ENCODE measurements at regions not wholly inside any gene's neighbourhood (a gene's known extent, or its start where the extent isn't known, plus 50 kb on each side); places are given as distances from the start of the nearest gene placed in this dataset.
"Not testable (repeated sequence)": the region's sequence is repeated elsewhere in the genome, so short reads cannot be mapped to it uniquely, and the experiment has no call there.

DNA sequence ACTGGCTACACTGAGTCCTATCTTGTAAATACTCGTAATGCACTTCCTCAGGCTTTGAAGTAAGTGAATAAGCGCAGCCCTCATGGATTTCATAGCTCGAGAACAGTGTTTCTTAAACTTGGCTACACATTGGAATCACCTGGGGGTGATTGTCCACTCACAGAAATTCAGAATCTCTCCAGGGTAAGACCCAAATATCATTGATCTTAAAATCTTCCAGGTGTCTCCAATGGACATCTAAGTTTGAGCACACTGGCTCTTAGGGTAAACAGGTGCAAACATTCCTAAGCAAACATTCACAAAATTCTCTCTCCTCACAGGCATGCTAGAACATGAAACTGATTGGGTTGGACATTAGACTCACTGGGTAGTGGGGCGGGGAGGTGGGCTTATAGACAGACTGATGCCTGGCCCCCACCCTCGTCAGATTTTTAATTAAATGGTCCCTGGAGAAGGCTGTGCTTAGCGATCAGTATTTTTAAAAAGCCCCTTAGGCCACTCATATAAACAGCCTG, 279.7 kb upstream of the TBL1XR1 start:
- DNase-seq (ENCODE audit: low spot score): no peak

DNA sequence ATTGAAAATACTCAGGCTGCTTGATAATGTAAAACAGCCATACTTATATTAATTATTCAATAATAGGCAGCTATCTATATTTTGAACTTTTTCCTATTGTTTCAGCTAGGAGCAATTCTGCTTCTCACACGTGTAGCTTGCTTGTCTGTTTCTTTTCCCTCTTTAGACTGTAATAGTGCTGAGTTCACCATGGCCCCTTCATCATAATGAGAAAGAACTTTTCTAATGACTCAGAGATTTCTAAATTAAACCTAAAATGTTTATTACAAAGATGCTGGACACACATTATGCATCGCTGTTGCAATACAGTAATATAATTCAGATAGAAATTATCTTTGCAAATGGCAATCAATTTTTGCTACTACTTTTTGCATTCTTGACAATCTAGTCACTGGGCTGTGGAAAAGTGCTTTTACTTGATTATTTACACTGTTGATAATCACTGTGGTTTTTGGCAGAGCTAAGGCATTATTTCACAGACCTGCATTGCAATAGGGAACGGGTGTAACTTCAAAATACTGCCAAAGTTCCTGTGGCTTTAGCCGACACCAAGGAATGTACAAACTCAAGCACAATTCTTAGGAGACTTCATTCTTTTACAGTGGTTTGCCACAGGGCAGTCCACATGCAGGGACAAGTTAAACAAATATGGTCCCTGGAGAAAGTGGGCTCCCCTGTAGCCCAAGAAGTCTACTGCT, 281.0 kb upstream of the TBL1XR1 start:
- DNase-seq (ENCODE audit: low spot score): peak; percentile 63

DNA sequence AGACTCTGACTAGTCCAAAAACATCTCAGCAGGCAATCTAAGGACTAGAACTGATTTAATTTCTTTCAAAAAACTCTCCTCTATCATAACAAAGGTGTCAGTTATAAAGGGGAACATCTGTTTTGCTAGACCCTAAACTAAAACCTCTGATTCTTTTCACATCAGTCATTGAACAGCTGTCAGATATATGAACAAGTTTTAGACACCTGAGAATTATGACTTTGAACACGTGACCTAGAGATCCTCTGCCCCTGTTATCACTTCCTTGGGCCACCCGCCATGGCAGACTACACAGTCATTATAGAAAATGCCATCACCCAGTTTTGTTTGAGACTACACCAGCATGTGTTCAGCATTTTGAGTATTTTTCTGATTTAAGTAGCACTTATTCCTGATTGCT, 282.3 kb upstream of the TBL1XR1 start:
- DNase-seq (ENCODE audit: low spot score): no peak

DNA sequence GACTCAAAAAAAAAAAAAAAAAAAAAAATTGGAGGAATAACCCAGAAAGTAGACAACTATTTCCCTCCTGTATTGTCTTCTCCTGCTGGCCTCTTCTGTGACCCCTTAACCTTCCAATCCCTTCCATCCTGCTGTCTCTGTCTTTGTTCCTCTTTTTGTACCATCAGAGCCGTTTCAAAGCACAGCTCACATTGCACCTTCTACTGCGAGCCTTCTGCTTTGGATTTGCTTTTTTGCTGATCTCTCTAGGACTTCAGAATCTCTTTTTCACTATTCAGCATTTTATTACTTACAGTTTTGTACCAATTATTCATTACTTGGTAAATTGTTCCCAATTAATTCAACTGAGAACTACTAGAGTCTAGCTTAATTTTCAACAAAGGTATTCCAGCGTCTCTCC, 284.0 kb upstream of the TBL1XR1 start:
- no peak for DNase-seq (ENCODE audit: low spot score)

DNA sequence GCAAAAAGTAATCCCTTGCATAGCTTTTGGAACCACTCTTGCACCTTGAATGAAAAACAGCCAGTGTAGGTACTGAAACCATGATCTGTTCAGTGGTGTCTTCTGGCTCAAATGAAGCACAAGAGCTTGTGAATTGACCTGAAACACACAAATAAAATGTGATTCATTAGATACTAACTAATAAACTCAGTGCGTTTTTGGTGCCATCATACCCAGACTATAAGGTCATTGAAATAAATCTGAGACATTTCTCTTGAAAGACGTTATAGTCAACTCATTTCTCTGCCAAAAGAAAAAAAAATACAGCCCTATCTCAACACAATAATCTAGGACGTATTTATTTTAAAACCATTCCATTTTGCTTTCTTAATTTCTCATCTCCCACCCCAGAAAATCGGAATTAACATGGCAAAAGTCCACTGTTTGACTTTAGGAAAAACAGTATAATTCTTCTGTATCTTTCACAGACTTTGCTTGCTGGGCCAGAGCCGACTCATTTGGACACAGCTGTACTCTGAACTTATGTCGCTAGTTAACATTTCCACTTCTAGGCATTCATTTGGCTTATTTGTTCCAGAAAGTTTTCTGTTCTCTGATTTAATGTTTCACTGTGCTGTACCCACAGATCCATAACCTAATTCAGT, 284.9 kb upstream of the TBL1XR1 start:
- DNase-seq (ENCODE audit: low spot score): no peak

DNA sequence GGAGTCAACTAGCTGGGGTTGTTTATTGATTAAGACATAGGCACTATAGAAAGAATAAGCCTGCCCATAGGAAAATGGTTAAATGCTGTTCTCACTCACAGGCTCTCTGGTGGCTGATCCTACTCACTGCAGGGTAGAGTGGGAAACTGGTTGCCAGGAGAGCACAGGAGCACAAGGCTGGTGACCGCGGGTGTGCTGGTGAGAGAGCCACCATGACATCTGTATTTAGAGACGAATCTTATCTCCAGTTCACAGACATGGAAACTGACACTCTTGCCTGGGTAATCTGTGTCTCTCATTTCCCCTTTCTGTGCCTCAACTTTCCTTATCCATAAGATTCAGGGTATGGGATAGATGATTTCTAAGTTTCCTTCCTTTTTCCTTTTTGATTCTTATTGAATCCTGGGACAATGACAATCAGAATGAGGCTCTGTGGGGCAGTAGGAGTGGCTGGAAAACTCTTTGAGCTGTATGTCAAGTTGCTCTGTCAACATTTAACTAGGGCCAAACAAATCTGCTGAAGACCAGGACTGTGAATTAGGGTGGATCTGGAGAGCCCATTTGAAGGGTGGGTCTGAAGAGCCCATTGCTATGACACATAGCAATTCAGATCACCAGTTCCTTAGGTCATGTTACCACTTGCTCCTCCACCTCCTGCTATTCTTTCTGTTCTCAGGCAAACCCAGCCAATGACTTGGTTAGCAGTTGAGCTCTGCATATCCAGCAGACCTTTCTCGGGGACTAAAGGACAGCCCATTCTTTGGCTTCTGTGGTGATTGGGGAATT, 286.1 kb upstream of the TBL1XR1 start:
- no peak for DNase-seq (ENCODE audit: low spot score)

DNA sequence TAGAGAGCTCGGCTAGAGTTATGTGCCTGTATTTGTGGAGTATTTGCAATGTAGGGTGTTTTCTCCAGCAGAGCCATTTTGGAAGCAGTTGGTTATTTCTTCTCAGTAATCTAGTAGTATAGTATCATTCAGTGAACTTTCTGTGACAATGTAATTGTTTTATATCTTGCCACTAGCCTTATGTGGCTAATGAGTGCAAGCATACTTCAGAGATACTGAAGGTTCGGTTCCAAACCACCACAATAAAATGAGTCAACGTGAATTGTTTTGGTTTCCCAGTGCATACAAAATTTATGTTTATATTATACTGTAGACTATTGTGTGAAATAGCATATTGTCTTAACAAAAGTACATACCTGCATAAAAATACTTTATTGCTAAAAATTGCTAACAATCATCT, 286.9 kb upstream of the TBL1XR1 start:
- DNase-seq (ENCODE audit: low spot score): no peak

DNA sequence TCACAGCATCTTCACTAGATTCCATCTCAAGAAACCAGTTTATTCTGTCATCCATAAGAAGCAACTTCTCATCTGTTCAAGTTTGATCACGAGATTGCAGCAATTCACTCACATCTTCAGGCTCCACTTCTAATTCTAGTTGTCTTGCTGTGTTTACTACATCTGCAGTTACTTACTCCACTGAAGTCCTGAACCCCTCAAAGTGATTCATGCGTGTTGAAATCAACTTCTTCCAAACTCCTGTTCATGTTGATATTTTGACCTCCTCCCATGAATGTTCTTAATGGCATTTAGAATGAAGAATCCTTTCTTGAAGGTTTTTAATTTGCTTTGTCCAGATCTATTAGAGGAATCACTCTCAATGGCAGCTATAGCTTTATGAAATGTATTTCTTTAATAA, 287.6 kb upstream of the TBL1XR1 start:
- DNase-seq (ENCODE audit: low spot score): no peak

DNA sequence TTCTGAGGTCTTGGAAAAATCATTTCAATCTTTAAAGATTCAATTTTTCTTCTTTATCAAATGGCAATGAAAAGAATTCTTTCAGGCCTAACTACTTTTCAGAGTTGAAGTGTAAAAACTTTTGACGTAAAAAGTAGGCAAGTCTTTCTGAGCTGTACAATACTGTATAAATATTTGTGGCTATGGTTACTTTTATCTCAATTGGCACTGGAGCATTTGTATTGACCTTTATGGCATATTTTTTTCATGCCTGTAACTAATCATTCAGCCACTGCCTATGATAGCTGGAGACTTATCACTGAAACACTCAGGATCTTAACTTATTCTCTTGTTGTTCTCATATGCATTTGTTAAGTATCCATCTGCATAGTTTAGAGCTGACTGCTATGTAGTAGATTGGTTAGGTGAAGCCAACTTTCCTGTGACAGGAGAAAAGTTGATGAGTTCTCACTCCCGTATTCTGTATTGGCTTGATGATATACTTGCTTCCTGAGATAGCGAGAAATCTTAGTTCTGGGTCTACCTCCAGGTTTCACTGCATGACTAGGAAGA, 290.4 kb upstream of the TBL1XR1 start:
- no peak for DNase-seq (ENCODE audit: low spot score)

DNA sequence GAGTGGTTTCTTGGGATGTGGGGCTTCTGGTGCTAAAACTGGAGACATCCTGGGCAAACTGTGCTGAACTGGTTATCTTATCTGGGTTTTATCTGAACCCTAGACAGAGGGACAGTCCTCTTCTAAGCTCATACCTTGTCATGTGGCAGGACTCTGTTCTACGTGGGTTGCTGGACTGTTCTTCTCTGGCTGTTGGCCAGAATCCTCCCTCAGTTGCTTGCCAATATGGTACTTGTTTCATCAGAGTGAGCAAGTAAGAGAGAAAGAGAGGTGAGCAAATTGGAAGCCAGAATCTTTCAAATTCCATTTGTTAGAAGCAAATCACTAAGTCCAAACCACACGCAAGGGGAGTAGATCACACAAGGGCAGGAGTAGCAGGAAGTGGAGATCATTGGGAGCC, 291.5 kb upstream of the TBL1XR1 start:
- DNase-seq (ENCODE audit: low spot score): no peak

DNA sequence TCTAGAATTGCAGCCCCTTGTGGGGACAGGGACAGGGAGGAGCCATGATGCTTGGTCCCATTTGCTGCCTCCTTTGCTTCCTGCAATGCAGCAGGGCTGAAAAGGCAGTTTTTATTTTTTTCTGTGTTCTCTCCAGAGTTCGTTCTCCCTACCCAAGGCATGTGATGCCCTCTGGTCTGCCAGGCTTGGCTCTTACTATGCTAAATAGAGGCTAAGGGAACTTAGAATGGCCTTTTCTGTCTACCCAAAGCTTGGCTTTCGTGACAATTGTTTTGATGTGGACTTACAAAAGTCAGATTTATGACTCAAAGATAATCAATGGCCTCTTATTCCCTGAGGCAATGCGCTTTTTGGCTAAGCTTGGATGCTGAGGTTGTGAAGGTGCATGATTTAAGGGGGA, 293.3 kb upstream of the TBL1XR1 start:
- DNase-seq (ENCODE audit: low spot score): no peak

DNA sequence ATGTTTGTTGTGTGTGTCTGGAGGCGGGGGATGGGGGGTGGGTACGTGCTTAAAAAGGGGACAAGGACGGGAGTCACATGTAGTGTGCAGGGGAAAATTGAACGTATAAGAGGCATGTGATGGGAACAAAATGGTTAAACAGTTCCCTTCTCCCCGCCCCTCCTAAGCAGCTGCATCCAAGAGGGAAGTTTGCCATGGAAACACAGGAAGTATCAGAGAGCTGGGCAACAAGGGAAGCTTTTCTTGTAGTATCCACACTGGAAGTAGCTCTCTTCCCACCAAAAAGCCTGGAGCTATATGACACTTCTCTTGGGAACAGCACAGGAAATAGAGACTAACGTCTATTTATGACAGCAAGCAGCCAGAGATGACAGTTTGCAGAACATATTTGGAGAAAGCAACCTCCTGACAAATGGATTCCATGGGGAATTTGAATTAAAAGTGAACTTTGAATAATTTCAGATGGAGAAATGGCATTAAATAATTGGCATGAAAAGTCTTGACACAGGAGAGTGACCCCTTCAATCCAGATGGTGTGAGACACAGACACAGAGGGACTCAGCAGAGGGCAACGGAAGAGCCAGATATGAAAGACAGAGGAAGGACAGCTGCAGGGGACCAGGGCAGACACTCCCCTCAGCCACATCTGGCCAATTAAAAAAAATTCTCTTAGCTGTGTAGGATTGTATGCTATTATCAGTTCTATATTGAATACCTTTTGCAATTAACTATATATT, 294.2 kb upstream of the TBL1XR1 start:
- peak; percentile 16 for DNase-seq (ENCODE audit: low spot score)

DNA sequence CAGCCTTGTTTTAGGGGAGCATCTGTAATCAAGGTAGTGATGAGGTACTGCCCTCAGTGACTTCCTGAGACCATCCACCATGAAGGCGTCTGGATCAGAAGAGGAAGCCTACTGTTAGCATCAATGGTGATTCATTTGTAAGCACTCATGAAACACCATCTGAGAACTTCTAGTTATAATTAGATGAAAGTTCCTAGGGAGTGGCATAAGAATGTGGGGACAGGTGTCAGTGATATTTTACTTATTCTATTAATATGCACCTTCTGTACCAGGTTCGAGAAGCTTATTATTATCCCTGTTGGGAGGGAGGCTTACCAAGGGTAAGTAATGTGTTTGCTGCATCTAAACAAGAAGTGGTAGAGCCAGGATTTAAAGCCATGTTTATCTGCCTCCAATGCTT, 295.8 kb upstream of the TBL1XR1 start:
- no peak for DNase-seq (ENCODE audit: low spot score)

DNA sequence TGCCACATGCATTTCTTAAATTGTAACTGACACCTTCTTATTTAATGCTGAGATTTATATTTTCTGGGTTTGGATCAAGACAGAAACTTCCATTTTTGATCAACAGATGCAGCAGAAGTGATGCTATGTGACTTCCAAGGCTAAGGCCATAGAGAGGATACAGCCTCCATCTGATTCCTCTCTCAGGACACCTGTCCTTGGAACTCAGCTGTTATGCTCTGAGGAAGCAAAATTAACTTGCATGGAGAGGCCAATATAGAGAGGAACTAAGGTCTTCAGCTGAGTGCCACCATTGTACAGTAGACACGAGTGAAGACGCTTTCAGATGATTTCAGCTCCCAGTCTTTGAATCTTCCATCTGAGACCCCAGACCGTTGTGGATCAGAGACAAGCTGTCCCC, 296.9 kb upstream of the TBL1XR1 start:
- DNase-seq (ENCODE audit: low spot score): no peak

DNA sequence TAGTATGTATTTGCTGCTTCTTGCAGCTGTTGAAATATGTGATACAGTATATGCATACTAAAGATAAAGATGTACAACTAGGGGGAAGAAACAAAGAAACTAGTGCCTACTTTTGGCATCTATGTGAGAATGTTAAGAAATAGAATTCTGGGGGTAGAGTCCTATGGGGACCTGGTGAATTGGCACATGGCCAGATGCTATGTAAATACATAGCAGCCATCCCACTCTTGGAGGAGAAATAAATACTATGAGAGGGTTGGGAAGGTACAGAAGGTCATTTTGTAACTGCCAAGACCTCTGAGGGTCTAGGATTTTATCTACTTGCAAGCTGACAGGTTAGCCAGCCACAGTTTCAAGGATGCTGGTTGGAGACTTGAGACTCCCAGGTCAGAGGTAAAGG, 298.3 kb upstream of the TBL1XR1 start:
- DNase-seq (ENCODE audit: low spot score): no peak

DNA sequence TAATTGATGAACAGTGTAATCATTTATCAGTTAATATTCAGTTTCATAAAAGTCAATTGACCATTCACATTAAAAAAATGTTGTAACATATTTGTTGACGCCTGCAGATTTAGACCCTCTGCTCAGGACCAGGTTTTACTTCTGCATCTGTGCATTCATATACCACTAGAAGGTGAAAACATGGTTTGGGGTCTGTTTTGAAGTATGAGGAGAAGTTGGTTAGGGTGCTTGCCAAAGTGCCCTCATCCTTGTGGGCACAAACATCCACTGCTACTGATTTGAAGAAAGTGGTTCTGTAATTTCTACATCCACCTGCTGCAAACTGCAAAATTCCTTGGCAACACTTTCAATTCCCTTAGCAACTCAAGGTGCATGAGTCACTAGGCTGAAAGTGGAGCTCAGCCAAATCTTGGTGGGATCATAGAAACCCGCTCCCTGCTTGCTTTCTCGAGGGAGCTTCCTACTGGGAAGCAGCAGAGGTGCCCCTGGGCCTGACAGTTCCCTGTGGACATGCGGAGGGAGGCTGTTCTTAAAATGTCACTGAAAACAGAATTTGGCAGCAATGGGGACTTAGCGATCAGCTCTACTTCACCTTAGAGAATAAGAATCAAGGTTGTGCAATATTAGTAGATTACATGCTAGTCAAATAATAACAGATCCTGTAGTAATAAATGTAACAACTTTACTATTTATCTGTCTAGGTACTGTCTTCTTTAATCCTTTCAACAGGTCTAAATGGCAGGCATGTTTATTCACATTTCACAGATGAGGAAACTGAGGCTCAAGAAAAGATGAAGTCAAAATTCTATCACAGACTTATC, 301.0 kb upstream of the TBL1XR1 start:
- DNase-seq (ENCODE audit: low spot score): no peak

DNA sequence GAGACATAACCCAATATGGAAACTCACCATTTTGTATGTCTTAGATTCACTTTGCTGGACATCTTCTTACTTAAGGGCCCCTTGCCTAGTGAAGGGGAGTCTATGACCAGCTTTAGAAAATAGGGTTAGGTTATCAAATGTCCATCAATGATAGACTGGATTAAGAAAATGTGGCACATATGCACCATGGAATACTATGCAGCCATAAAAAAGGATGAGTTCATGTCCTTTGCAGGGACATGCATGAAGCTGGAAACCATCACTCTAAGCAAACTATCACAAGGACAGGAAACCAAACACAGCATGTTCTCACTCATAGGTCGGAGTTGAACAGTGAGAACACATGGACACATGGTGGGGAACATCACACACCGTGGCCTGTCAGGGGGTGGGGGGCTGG, 301.8 kb upstream of the TBL1XR1 start:
- DNase-seq (ENCODE audit: low spot score): not testable (repeated sequence)

DNA sequence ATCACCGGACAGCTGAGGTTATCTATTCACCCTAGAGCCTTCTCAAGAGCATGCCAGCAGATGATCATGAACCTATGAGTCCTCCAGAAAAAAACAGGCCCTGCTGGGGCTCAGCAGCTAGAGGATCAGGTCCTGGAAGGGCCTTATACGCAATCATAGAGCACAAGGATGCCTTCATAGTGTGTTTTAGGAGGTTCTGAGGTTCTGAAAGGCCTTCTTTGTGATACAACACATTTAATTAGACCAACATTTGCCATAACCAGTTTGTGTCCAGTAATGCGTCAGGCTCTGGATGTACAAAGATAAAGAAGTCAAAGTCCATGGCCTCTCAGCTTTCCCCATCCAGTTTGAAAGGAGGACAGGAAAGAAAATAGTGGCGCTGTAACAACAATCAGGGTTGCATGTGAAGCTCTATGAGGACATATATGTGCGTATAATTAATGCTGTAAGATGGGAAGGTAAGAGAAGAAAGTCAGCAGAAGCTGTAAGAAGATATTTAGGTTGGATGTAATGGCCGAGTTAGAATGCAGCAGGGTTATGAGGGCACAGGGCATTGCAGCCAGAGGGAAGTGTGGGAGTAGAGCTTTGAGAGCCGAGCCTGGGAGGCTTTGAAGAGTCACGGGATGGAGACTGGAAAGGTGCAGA, 302.6 kb upstream of the TBL1XR1 start:
- no peak for DNase-seq (ENCODE audit: low spot score)

DNA sequence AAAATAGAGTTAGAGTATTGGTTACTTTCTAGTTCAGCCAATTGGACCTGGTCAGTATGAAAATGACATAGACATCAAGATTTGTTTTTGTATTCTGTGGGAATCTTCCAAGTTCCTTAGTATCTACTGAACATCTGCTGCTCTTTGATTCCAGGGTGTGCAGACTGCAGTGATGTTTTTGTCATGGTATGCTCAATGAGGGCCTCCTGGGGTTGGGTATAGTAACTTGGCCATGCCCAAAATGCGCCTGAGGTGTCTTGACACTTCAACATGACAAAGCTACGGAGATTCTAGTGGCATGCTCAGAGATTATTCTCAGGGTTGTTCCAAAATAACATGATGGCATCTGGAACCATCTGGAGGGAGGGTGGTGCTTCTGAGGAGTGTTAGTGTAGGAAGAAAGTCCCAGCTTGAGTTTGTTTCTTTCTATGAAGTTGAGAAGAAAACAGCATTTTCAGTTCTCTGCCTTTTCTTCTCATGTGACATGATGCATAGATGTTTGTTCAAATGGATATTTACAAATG, 313.5 kb upstream of the TBL1XR1 start:
- DNase-seq (ENCODE audit: low spot score): no peak
